ENCODE measurements at regions not wholly inside any gene's neighbourhood (a gene's known extent, or its start where the extent isn't known, plus 50 kb on each side); places are given as distances from the start of the nearest gene placed in this dataset.

- TF ChIP-seq CTCF (IDR thresholded peaks at IDR 0.05) (no peak), EZH2 (IDR thresholded peaks at IDR 0.05) (no peak)
These were observed 177.2 kb downstream of the SHANK2 start for GRCh38 chr11:71075116-71075720.
